ENCODE measurements at regions not wholly inside any gene's neighbourhood (a gene's known extent, or its start where the extent isn't known, plus 50 kb on each side); places are given as distances from the start of the nearest gene placed in this dataset.

- no peak for DNase-seq (ENCODE audit: extremely low read depth, low read depth)
- no peak for TF ChIP-seq CTCF (IDR thresholded peaks at IDR 0.05; ENCODE audit: low read depth, low read length)
Measured at GRCh38 chr10:83289373-83289772, 849.9 kb upstream of the GHITM start.

- no peak for DNase-seq (ENCODE audit: extremely low read depth, low read depth)
- no peak for TF ChIP-seq CTCF (IDR thresholded peaks at IDR 0.05; ENCODE audit: low read depth, low read length)
Measured at GRCh38 chr10:83289948-83290347, 849.4 kb upstream of the GHITM start.

GRCh38 chr10:83301732-83302131 lies 837.6 kb upstream of the GHITM start:
- TF ChIP-seq CTCF (IDR thresholded peaks at IDR 0.05; ENCODE audit: low read depth, low read length) = no peak
- no peak for DNase-seq (ENCODE audit: extremely low read depth, low read depth)

- no peak for TF ChIP-seq CTCF (IDR thresholded peaks at IDR 0.05; ENCODE audit: low read depth, low read length)
- DNase-seq (ENCODE audit: extremely low read depth, low read depth) = no peak
Measured at GRCh38 chr10:83302623-83303022, 836.7 kb upstream of the GHITM start.

GRCh38 chr10:83310688-83311087 lies 828.6 kb upstream of the GHITM start:
- no peak for TF ChIP-seq CTCF (IDR thresholded peaks at IDR 0.05; ENCODE audit: low read depth, low read length)
- no peak for DNase-seq (ENCODE audit: extremely low read depth, low read depth)

GRCh38 chr10:83312570-83312969 lies 826.7 kb upstream of the GHITM start:
- TF ChIP-seq CTCF (IDR thresholded peaks at IDR 0.05; ENCODE audit: low read depth, low read length) = no peak
- DNase-seq (ENCODE audit: extremely low read depth, low read depth) = no peak

- DNase-seq (ENCODE audit: extremely low read depth, low read depth) = no peak
- TF ChIP-seq CTCF (IDR thresholded peaks at IDR 0.05; ENCODE audit: low read depth, low read length) = no peak
Measured at GRCh38 chr10:83332690-83333089, 806.6 kb upstream of the GHITM start.

All from AG09319 (cell line).